ENCODE measurements at regions not wholly inside any gene's neighbourhood (a gene's known extent, or its start where the extent isn't known, plus 50 kb on each side); places are given as distances from the start of the nearest gene placed in this dataset.

DNA sequence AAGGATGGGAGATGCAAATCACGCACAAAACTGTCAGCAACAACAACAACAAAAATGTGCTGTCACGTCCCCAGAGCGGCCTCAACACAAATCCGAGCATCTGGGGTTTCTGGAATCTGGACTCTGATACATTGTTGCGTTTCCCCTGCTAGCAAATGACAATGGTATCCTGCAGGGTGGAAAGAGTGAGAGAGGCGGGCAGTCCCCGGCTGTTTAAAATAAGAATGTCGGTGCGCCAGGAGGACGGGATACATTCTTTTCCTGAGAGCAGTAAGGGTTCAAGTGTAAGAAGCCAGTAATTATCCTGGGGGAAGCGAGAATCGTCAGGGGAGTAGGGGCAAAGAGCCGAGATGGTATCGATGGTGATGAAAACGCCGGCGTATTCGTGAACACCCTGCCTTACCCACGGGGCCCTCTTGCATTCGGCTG is 310.2 kb downstream of the ASMT start:
- Histone ChIP-seq H3K4me3 (ENCODE audit: low read length) (no peak overlapping the region), H3K4me1 (ENCODE audit: insufficient read depth, low read length) (peaks cover 13% of the 10 kb centered on the region), H3K36me3 (ENCODE audit: insufficient read depth, low read length) (no peaks in the 10 kb centered on the region), H3K9me3 (ENCODE audit: low read length) (no peaks in the 10 kb centered on the region), H2AFZ (ENCODE audit: low read depth, low read length) (no peak overlapping the region), H3K27me3 (ENCODE audit: insufficient read depth, low read length) (no peaks in the 10 kb centered on the region)

DNA sequence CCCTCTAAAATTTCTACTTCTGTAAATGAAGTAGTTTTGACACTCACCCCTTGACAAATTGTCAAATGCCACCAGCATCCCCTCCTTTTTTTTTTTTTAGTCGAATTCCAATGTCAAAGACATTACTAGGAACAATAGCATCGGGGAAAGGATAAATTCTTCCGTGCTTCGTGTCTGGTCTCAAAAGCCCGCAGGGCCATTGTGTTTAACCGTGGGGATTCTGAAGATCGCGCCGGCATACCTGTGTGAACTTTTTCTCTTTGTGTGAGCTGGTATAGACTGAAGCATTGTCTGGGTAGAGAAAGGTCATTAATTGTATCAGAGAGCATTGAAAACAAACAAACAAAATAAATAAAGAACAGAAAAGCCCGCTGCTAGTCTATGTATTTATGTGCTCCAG is 313.9 kb downstream of the ASMT start:
- Histone ChIP-seq H2AFZ (ENCODE audit: low read depth, low read length) (no peak overlapping the region), H3K9me3 (ENCODE audit: low read length) (no peaks in the 10 kb centered on the region), H3K4me3 (ENCODE audit: low read length) (no peak overlapping the region), H3K36me3 (ENCODE audit: insufficient read depth, low read length) (no peaks in the 10 kb centered on the region), H3K4me1 (ENCODE audit: insufficient read depth, low read length) (peaks cover 13% of the 10 kb centered on the region), H3K27me3 (ENCODE audit: insufficient read depth, low read length) (no peaks in the 10 kb centered on the region)

DNA sequence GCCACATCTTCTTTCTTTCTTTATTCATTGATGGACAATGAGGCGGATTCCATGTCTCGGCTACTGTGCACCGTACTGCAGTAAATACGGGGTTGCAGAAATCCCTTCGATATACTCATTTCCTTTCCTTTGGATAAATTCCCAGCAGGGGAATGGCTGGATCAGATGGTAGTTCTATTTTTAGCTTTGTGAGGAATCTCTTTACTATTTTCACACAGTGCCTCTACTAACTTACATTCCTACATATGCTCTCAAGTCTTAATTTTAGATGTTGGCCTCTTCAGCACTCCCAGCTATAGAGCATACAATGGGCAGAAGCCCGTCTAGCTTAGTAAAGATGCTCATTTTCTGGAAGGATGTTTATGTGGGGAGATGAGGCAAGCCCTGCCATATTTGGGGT is 317.4 kb downstream of the ASMT start:
- no peaks in the 10 kb centered on the region for H3K27me3 ChIP-seq (ENCODE audit: insufficient read depth, low read length)
- peaks cover 5% of the 10 kb centered on the region for H3K4me1 ChIP-seq (ENCODE audit: insufficient read depth, low read length)
- H3K4me3 ChIP-seq (ENCODE audit: low read length): no peak overlapping the region
- H2AFZ ChIP-seq (ENCODE audit: low read depth, low read length): no peak overlapping the region
- H3K36me3 ChIP-seq (ENCODE audit: insufficient read depth, low read length): no peaks in the 10 kb centered on the region
- H3K9me3 ChIP-seq (ENCODE audit: low read length): no peaks in the 10 kb centered on the region

DNA sequence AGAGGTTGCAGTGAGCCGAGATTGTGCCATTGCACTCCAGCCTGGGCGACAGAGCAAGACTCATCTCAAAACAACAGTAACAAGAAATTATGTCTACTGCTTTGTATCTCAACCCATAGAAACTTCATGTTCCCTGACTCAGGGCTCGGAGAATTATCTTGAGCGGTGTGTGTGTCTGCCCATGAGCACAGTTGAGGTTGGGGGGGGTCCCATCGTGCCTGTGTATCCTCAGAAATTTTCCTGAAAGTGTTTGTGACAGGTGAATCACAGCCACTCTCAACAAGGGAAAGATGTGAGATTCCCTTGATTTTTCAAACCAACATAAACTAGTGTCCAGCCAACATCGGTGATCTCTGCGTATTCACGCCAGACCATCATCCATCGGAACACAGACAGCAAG is 319.1 kb downstream of the ASMT start:
- Histone ChIP-seq H3K27me3 (ENCODE audit: insufficient read depth, low read length) (no peaks in the 10 kb centered on the region), H3K4me1 (ENCODE audit: insufficient read depth, low read length) (peaks cover 3% of the 10 kb centered on the region), H3K9me3 (ENCODE audit: low read length) (no peaks in the 10 kb centered on the region), H3K4me3 (ENCODE audit: low read length) (no peak overlapping the region), H3K36me3 (ENCODE audit: insufficient read depth, low read length) (no peaks in the 10 kb centered on the region), H2AFZ (ENCODE audit: low read depth, low read length) (no peak overlapping the region)

DNA sequence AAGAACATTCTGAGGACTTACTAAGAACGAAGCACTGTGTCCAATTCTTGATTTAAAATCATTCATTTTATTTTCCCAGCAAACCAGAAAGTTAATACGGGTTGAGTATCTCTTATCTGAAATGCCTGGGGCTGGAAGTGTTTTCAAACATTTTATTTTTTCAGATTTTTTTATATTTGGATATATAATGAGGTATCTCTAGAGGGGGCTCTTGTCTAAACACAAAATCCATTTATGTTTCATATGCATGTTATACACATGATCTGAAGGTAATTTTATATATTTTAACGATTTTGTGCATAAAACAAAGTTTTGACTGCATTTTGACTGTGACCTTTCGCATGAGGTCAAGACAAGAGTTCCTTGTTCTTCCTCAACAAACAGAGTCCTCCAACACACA is 320.9 kb downstream of the ASMT start:
- Histone ChIP-seq H3K9me3 (ENCODE audit: low read length) (no peaks in the 10 kb centered on the region), H3K4me1 (ENCODE audit: insufficient read depth, low read length) (peaks cover 3% of the 10 kb centered on the region), H2AFZ (ENCODE audit: low read depth, low read length) (no peak overlapping the region)

DNA sequence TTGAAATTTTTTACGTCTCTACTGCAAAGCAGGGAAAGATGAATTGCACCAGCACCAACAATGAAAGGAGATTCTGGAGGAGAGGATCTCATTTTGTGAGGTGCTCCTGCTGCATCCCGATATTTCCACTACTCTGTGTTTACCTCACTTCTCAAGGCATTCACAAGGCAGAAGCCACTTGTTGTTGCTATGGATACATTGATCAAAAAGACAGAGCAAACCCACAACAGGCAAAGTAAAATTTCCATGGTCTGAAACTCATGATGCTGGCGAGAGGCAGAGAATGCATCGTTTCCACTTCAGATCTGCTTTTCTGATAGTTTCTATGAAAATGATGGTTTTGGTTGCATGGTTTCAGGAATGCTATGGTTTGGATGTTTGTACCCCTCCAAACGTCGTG is 323.3 kb downstream of the ASMT start:
- Histone ChIP-seq H3K9me3 (ENCODE audit: low read length) (no peaks in the 10 kb centered on the region), H3K4me3 (ENCODE audit: low read length) (no peak overlapping the region), H2AFZ (ENCODE audit: low read depth, low read length) (no peak overlapping the region), H3K36me3 (ENCODE audit: insufficient read depth, low read length) (no peaks in the 10 kb centered on the region), H3K27me3 (ENCODE audit: insufficient read depth, low read length) (no peaks in the 10 kb centered on the region), H3K4me1 (ENCODE audit: insufficient read depth, low read length) (peaks cover 3% of the 10 kb centered on the region)

More for the DNA sequence above, 320.9 kb downstream of the ASMT start:
- no peak overlapping the region for H3K4me3 ChIP-seq (ENCODE audit: low read length)
- no peaks in the 10 kb centered on the region for H3K27me3 ChIP-seq (ENCODE audit: insufficient read depth, low read length)
- H3K36me3 ChIP-seq (ENCODE audit: insufficient read depth, low read length): no peaks in the 10 kb centered on the region

DNA sequence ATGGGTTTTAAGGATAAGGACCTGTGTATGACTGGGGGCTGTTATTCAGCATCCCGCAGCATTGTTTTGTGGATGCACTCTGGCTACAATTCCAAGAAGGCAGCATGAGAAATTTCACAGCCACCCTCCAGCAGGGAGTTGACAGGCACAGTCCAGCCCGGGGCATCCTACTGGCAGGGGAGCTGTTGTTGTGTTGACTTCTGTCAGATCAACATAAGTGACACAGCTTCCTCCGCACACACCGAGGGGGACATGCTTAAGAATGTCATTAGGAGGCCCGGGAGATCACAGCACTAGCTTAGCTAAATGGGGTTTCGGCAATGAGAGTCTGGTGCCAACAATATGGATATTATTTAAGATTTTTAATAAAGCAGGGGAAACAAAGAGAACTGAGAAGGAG is 326.5 kb downstream of the ASMT start:
- Histone ChIP-seq H3K9me3 (ENCODE audit: low read length) (no peaks in the 10 kb centered on the region), H2AFZ (ENCODE audit: low read depth, low read length) (no peak overlapping the region), H3K4me3 (ENCODE audit: low read length) (no peak overlapping the region), H3K27me3 (ENCODE audit: insufficient read depth, low read length) (no peaks in the 10 kb centered on the region), H3K4me1 (ENCODE audit: insufficient read depth, low read length) (peaks cover 3% of the 10 kb centered on the region), H3K36me3 (ENCODE audit: insufficient read depth, low read length) (no peaks in the 10 kb centered on the region)

DNA sequence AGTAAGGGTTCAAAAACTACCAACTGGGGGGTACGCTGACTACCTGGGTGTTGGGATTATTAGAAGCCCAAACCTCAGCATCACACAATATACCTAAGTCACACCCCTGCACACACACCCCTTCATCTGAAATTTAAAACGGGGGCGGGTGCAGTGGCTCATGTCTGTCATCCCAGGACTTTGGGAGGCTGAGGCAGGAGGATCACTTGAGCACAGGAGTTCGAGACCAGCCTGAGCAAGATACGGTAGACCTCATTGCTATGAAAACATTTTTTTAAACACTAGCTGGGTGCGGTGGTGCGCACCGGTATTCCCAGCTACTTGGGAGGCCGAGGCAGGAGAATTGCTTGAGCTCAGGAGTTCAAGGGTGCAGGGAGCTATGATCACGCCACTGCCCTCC is 331.0 kb downstream of the ASMT start:
- Histone ChIP-seq H3K27me3 (ENCODE audit: insufficient read depth, low read length) (no peaks in the 10 kb centered on the region), H3K36me3 (ENCODE audit: insufficient read depth, low read length) (no peaks in the 10 kb centered on the region), H3K4me1 (ENCODE audit: insufficient read depth, low read length) (no peaks in the 10 kb centered on the region), H3K4me3 (ENCODE audit: low read length) (no peak overlapping the region), H3K9me3 (ENCODE audit: low read length) (no peaks in the 10 kb centered on the region), H2AFZ (ENCODE audit: low read depth, low read length) (no peak overlapping the region)

DNA sequence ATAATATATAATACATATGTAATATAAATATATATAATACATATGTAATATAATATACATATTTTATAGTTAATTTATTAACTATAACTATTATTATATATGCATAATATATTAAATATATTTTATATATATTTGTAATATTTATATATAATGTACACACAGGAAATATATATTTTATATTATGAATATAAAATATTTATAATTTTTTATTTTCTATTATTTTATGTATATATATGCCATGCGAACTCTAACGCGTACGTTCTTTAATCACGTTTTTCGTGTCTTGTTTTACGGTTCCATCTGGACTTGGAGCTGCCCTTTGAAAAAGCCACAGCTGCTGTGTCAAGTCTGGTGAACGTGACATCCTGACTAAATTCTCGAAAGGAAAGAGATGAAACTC is 332.1 kb downstream of the ASMT start:
- H3K36me3 ChIP-seq (ENCODE audit: insufficient read depth, low read length): no peaks in the 10 kb centered on the region
- H3K9me3 ChIP-seq (ENCODE audit: low read length): no peaks in the 10 kb centered on the region
- H3K4me3 ChIP-seq (ENCODE audit: low read length): no peak overlapping the region
- no peaks in the 10 kb centered on the region for H3K4me1 ChIP-seq (ENCODE audit: insufficient read depth, low read length)
- H2AFZ ChIP-seq (ENCODE audit: low read depth, low read length): no peak overlapping the region
- no peaks in the 10 kb centered on the region for H3K27me3 ChIP-seq (ENCODE audit: insufficient read depth, low read length)
